Epithelial cell of proximal tubule (primary cell): ENCODE measurements at regions not wholly inside any gene's neighbourhood (a gene's known extent, or its start where the extent isn't known, plus 50 kb on each side); places are given as distances from the start of the nearest gene placed in this dataset.
"Not testable (repeated sequence)": the region's sequence is repeated elsewhere in the genome, so short reads cannot be mapped to it uniquely, and the experiment has no call there.

Experiments used
- DNase-seq: peaks from one replicate; pipeline ENCODE4 v3.0.0-alpha.2; 2011; ENCODE audit warnings: low read depth
- H3K4me3 ChIP-seq: 2 replicates; pipeline ENCODE4 v1.5.1; 2011; ENCODE audit warnings: low read depth, mild to moderate bottlenecking, low read length
- CTCF ChIP-seq: conservative IDR thresholded peaks from 2 replicates; pipeline ENCODE4 v1.5.1; 2012; ENCODE audit warnings: low read depth, mild to moderate bottlenecking, low read length

DNA sequence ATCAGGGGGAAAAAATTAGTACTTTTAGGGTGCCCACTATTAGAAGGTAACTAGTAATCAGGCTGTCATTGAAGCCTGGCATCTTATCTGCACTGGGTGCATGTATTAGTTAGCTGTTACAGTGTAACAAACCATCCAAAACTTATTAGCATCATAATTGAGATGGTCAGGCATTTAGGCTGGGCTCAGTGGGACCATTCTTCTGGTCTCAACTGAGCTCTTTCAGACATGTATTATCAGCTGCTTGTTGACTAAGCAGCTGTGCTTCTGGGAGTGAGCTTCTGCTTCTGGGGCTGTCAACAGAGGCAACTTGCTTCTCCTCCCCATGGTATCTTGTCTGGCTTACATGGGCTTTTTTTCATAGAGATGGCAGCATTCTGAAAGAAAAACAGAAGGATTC, 154.0 kb upstream of the ZNF92 start:
- DNase-seq, result no peak
- H3K4me3 ChIP-seq, result no peak overlapping the region
- no peak for TF ChIP-seq CTCF

DNA sequence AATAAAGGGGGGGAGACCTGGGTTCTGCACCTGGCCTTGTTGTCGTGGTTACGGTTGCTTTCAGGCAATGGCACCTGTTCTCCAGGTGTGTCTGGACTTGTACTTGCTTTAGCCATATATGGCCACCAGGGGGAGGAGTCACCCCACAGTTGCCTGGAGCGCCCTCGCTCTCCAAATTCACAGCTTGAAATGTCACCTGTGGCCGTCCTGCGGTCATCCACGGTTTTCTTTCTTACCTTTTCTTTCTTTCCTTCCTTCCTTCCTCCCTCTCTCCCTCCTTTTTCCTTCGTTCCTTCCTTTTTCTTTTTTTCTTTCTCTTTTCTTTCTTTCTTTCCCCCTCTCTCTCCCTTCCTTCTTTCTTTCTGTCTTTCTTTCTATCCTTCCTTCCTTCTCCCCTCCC, 157.2 kb upstream of the ZNF92 start:
- TF ChIP-seq CTCF, result peak; percentile 78
- no peak overlapping the region for H3K4me3 ChIP-seq
- DNase-seq, result peak; percentile 2

DNA sequence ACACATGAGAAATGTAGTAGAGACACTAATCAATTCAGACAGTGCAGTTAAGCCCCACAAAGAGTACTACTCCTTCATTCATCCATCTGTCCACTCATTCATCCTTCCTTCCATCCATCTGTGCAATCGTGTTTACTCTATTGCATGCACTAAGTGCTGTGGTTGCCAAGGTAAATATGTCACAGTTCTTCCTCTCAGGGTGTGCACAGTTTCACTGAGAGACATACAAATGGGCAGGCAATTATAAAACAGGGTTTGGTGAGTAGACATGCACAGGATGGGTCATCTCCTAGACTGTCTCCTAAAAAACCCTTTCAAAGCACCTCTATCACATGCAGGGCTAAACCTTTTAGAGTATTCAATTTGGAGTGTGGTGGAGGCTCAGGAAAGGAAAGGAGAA, 160.4 kb upstream of the ZNF92 start:
- H3K4me3 ChIP-seq, DNase-seq: not testable (repeated sequence)

DNA sequence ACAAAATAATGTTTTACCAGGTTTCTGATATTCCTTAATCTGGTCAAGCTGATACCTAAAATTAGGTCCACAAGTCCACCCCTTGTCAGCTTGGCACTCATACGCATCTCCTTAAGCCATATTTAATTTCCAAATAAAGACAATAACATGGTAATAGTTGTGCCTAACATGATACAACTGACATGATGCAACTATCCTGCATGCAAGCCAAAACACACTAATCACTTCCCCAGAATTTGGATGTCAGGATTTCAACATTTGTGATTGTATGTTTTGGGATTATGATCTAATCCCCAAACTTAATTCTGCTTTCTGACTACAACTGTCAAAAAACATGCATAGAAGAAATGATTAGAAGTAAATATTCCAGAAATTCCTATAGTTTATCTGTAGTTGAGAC, 174.4 kb upstream of the ZNF92 start:
- not testable (repeated sequence) for DNase-seq, H3K4me3 ChIP-seq

DNA sequence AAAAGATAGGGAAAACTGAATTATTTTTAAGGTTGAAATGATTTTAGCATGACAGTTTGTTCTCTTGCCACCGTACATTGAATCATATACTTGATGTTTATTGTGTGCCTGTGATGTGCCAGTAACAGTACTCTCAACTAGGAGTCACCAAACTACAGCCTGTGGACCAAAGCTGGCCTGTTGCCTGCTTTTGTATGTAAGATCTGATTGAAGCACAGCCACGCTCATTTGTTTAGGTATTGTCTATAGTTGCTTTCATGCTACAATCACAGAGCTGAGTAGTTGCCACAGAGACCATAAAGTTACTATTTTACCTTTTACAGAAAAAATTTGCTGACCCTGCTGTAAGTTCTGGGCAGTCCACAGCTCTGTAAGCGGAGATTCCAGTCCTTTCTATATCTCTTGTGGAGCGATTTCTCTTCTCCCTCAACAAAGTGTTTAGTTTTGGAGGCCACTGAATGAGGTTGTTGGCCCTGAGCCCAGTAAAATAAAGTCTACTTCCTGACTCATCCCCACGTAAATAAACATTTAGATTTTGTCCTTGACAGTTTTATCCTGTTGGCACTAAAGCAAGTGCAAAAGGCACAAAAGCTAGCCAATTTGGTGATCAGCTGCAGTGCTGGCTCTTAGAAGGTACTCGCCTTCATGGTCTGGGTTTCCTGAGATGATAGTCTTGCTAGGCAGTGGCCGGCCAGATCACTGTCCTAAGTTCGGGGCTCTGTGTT, 180.2 kb upstream of the ZNF92 start:
- DNase-seq, H3K4me3 ChIP-seq: not testable (repeated sequence)

GRCh38 chr7:65177041-65177440, 170.6 kb upstream of the ERV3-1 start:
- not testable (repeated sequence) for DNase-seq, H3K4me3 ChIP-seq

- not testable (repeated sequence) for DNase-seq, H3K4me3 ChIP-seq
These were observed 143.6 kb upstream of the ERV3-1 start for GRCh38 chr7:65150105-65150504.

DNA sequence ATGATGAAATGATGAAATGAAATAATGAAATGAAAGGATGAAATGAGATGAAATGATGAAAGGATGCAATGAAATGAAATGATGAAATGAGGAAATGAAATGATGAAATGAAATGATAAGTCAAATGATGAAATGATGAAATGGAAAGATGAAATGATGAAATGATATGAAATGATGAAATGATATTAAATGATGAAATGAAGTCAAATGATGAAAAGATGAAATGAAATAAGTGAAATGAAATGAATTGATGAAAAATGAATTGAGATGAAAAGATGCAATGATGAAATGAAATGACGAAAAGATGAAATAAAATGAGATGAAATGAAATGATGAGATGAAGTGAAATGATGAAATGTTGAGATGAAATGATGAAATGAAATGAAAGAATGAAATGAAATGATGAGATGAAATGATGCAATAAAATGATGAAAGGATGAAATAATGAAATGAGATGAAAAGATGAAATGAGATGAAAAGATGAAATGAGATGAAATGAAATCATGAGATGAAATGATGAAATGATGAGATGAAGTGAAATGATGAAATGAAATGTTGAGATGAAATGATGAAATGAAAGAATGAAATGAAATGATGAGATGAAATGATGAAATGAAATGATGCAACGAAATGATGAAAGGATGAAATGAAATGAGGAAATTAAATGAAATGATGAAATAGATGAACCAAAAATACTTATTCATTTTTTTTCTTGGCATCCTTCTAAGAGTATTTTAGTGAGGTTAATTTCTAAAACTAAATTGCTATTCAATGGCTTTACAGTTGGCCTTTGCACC, 139.8 kb upstream of the ERV3-1 start:
- H3K4me3 ChIP-seq, DNase-seq: not testable (repeated sequence)

GRCh38 chr7:65145710-65146109, 139.2 kb upstream of the ERV3-1 start:
- not testable (repeated sequence) for H3K4me3 ChIP-seq, DNase-seq

- not testable (repeated sequence) for DNase-seq, H3K4me3 ChIP-seq
These were observed 138.5 kb upstream of the ERV3-1 start for GRCh38 chr7:65145008-65145407.

- not testable (repeated sequence) for DNase-seq, H3K4me3 ChIP-seq
These were observed 138.1 kb upstream of the ERV3-1 start for GRCh38 chr7:65144557-65144956.

GRCh38 chr7:65144119-65144518, 137.6 kb upstream of the ERV3-1 start:
- not testable (repeated sequence) for DNase-seq, H3K4me3 ChIP-seq

DNA sequence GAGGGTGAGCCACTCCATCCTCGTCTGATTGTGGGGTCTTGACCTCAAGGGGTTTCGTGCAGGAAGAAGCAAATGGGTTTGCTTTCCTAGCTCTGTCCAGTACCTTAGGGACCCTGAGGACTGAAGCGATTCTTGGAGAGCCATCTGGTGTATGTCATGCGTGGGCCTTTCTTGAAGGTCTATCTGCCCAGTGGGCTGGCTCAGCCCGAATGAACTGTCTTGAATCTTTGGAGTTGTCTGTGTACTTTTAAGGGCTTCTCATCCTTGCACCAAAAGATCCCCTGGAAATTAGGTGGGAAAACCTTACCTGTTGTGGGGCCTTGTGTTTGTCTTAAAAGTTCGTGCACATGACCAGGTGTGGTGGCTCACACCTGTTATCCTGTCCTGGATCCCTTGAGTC, 135.4 kb upstream of the ERV3-1 start:
- H3K4me3 ChIP-seq, DNase-seq: not testable (repeated sequence)

GRCh38 chr7:65141405-65141778, 134.9 kb upstream of the ERV3-1 start:
- DNase-seq, H3K4me3 ChIP-seq: not testable (repeated sequence)

GRCh38 chr7:65140543-65141404, 134.3 kb upstream of the ERV3-1 start:
- not testable (repeated sequence) for H3K4me3 ChIP-seq

GRCh38 chr7:65136850-65137249, 130.4 kb upstream of the ERV3-1 start:
- not testable (repeated sequence) for H3K4me3 ChIP-seq

More at GRCh38 chr7:65140543-65141404, 134.3 kb upstream of the ERV3-1 start:
- not testable (repeated sequence) for DNase-seq

GRCh38 chr7:65133087-65133486, 126.6 kb upstream of the ERV3-1 start:
- H3K4me3 ChIP-seq, DNase-seq: not testable (repeated sequence)

More at GRCh38 chr7:65136850-65137249, 130.4 kb upstream of the ERV3-1 start:
- DNase-seq, result not testable (repeated sequence)
